ENCODE measurements at regions not wholly inside any gene's neighbourhood (a gene's known extent, or its start where the extent isn't known, plus 50 kb on each side); places are given as distances from the start of the nearest gene placed in this dataset.
"Not testable (repeated sequence)": the region's sequence is repeated elsewhere in the genome, so short reads cannot be mapped to it uniquely, and the experiment has no call there.

DNA sequence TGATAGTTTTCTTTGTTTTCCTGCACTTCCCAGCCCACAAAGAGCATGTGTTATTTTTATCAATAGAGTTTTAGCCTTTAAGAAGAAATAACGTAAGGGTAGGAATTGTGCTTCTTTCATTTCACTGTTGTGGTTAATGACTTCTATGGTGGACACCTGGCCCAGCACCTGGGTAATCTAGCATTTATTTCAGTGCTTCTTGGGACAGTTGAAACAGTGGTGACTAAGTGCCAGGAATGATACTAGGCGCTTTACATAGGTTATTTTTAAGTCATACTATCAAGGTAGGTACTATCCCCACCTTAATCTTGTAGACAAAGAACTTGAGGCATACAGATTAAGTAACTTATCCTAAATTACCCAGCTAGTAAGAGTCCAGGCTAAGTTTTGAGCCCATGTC is 243.8 kb downstream of the SOX2 start:
- intact Hi-C loops (cut with DNase I) = no loop called here
- DNase-seq = no peak
- no peak for ATAC-seq

DNA sequence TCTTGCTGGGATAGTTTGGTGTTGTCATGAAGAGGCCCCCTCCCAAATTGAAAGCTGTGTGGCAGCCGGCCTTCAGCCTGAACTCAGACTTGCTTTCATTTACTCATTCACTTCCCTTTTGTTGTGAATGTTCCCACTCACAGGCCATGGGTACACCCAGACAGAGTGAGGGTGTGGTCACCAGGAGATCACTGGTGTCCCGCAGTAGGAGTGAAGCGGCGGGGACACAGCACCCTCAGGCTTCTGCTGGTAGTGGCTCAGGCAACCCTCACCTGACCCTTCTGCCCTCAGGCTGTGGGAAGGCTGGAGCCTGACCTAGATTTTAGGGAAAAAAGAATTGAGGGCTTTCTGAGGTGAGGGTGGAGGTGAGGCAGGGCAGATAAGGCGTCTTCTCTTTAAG is 244.4 kb downstream of the SOX2 start:
- intact Hi-C loops (cut with DNase I) = no loop called here
- no peak for DNase-seq

DNA sequence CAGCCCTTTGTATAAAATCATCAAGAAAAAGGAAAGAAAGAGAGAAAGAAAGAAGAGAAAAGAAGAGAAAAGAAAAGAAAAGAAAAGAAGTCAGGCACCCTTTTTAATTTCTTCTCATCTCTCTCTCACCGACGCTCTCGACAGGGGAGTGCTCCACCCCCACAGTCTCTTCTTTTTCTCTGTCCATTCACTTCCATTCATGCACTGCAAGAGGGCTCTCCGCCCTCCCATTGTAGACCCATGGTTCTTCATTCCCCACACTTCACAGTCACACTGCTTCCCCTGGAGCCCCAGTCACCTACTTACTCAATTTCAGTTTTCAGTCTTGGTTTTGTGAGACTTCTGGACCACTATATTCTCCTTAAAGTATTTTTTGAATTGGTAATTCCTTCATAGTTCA is 254.7 kb downstream of the SOX2 start:
- no peak for DNase-seq
- ATAC-seq = no peak
- intact Hi-C loops (cut with DNase I) = no loop called here

More for the DNA sequence above, 244.4 kb downstream of the SOX2 start:
- no peak for ATAC-seq

DNA sequence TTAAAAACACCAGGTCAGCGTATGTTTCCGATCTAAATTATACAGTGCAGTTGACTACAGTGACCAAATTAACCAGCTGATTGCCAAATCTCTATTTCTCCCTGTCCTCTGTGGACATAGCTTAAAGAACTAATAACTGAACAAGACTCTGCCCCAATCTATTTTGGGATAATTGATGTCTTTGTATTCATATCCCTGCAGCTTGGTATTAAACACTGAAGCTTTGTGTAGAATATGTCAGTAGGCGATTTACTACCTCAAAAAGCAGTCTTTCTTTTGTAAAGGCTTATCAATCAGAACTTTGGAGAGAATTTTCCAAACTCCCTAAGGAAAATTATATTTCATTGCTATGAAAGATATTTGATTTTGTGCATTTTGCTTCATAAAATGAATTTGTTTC is 258.2 kb downstream of the SOX2 start:
- DNase-seq (no peak), ATAC-seq (no peak)
- intact Hi-C loops (cut with DNase I) = no loop called here

DNA sequence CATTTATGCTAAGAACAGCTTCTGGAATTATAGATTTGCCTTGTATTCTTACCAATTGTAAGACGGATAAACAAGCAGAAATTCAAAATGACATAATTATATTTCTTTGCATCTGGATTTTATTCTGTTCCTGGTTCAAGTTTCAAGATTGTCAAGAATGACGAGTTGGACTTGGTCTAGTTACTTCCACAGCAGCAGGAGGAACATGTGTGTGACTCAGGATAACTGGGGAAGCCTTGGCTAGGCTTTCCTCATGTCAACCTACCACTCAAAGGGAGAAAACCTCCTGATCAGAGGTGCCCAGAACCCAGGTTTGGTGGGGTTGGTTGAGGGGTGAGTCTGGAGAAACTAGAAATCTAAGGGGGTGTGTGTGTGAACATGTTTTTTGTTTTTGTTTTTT is 259.7 kb downstream of the SOX2 start:
- intact Hi-C loops (cut with DNase I) = no loop called here
- DNase-seq (no peak), ATAC-seq (no peak)

DNA sequence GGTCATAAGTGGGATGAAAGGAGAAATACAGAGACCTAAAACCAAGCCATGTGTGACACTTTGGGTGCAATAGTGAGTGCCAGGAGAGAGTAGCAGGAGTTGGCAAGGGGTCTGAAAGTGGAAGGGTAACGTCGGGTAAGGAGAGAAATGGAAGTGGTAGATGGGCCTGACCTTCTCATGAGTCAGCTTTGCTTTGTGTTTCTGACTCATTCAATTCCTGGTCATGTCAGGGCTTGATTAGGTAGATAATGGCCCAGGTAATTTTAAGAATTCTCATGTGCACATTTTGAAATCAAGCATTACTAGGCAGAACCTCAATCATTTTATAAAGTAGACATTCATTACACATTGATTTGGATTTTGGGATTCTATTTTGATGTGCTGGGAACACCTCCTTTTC is 262.5 kb downstream of the SOX2 start:
- ATAC-seq = no peak
- no peak for DNase-seq
- intact Hi-C loops (cut with DNase I) = no loop called here

DNA sequence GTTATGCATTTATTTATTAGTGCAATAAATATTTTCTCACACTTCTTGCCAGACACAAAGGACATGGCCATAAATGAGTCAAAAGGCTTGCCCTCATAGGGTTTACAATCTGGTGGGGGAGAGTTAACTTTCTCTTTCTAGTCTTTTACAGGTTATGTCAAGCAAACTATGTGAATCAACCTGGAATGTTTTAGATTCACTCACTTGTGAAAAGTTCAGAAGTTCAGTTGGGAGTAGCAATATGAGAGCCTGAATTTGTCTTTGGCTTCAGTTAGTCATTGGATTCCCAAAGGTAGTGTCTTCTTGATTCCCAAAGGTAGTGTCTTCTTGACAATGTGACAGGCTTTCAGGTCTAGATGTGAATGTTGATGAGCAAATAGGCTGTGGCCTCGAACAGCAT is 264.8 kb downstream of the SOX2 start:
- ATAC-seq (no peak), DNase-seq (no peak)
- intact Hi-C loops (cut with DNase I) = no loop called here

DNA sequence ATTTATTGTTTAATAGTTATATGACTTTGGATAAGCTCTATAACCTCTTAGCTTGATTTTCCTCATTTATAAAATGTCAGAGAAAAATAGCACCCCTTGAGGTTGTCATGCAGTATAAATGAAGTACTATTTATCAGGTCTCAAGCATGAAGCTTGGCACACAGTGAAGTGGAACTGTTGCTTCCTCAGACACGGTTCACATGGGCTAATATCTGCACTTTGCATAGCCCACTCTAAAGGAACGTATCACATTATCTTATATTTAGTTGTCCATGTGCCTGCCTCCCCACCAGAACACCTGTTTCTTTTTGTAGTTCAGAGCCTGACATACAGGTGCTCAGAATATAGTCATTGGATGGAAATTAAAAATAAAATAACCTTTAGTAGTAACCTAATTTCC is 273.7 kb downstream of the SOX2 start:
- DNase-seq (no peak), ATAC-seq (no peak)
- intact Hi-C loops (cut with DNase I) = no loop called here

DNA sequence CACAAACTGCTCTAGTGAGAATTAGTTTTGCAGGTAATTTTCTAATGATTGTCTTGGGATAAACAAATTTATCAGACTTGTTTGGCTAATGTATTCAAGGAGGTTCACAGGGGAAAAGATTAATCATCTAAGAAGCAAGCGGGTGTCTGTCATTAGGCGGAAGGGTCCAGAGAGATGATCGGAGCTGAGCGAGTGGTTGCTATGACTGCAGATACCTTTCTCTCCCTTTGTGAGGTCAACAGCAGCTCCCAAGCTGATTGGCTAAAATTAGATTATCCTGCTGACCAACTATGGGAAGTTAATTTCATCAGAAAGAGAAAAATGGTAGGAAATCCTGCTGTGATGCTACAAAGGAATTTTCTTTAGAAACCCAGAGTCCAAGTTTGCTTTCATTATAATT is 276.0 kb downstream of the SOX2 start:
- ATAC-seq (no peak), DNase-seq (no peak)
- intact Hi-C loops (cut with DNase I) = no loop called here

DNA sequence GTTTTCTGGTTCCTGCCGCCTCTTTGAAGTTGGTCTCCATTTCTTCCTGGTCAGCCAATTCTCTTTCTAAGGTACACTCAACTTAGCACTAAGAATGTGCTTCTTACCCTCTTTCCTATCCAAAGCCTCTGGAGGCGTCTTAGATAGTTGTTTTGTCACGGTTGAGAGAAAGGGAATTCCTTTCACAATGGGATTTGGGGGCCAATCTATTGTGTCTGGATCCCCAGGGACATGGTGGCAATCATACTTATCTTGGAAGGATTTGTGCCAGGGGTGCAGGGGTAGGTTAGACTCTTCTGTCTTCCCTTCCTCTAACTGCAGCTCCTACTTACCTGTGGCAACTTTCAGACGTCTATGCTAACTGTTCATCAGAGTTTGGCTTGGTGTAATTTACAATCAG is 287.1 kb downstream of the SOX2 start:
- DNase-seq (no peak), ATAC-seq (no peak)
- intact Hi-C loops (cut with DNase I) = no loop called here

DNA sequence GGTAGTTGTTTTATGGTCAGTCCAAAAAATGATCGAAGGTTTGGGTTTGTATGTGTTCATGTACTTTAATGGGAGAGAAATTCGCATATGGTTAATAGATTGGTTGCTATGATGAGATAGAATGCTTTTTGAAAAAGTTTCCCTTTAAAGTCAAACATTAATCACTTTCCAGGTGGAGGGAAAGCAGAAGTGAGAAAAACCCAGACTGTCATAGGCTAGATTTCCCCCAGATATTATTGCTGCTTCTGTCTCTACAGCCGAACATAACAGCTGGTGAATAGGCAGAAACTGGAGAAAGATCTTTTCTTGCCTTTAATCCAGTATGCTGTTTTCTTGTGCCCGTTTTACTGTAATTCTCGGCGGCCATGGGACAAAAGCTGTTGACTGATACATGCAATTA is 287.6 kb downstream of the SOX2 start:
- ATAC-seq (no peak), DNase-seq (no peak)
- intact Hi-C loops (cut with DNase I) = no loop called here

DNA sequence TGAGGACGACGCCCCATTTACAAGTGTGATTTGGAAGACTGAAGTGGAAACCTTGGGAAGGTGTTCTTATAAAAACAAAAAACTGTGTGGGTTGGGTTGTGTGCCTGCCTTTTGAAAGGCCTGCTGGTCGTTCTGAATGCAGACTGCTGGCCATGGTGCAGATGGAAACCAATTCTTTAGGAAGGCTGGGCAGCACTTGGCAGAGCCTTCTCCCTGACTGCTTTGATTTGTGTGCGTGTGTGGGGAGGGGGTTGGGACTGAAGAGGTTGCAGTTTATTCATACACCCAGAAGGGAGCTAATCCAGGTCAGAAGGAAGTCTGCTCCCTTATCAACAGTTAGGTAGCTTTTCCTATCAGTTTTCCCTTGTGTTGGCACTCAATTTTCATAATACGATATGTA is 288.7 kb downstream of the SOX2 start:
- intact Hi-C loops (cut with DNase I) = no loop called here
- ATAC-seq (no peak), DNase-seq (no peak)

DNA sequence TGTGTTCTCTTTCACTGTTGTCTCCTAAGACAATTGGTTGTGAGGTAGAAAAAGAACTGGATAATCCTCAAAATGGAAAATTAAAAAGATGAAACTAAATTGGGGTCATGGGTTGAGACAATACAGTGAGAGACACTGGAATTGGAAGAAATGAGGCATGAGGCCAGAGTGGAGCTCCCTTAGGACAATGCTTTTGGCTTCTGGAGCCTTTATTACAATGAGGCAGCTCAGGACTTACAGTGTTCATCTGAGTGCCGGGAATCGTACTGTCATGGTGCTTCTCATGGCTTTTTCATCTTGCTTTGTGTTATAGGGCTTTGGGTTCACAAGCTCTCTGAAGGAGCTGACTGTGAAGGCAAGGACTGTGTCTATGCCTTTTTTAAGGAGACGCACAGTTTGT is 293.5 kb downstream of the SOX2 start:
- ATAC-seq = no peak
- no peak for DNase-seq
- intact Hi-C loops (cut with DNase I) = no loop called here

DNA sequence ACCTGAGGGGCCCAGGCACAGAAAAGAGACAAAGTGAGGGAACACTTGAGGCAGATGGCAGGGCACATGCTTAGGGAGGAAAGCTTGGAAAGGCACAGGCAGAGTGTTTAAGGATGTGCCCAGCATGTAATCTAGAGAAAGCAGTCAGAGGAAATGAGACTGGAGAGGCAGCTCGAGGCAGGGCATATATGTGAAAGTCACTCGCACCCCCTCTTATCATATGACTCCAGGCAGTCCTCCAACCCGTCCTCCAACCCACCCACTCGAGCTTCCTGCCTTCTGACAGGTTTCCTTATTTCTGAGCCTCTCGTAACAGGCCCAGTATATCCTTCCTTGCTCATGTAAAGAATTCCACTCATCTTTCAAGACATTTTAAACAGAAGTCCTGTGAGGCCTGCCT is 294.0 kb downstream of the SOX2 start:
- DNase-seq (no peak), ATAC-seq (no peak)
- intact Hi-C loops (cut with DNase I) = no loop called here

DNA sequence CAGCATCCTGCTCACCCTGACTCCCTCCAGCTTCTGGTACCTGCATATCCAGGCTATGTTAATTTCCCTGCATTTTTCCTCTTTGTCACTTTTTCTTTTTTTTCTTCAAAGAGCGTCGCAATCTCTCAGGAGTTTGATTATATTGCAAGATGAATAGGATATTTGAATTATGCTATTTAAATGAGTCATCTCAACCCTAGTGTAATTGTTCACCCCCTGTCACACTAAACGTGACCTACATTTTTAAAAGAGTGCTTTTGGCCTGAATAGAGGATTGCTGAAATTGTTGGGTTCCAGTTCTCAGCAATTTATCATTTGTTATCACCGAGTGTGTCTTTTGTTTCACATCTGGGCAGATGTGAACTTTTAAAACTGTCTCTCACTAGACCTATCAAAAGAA is 294.7 kb downstream of the SOX2 start:
- ATAC-seq (no peak), DNase-seq (no peak)
- intact Hi-C loops (cut with DNase I) = no loop called here

DNA sequence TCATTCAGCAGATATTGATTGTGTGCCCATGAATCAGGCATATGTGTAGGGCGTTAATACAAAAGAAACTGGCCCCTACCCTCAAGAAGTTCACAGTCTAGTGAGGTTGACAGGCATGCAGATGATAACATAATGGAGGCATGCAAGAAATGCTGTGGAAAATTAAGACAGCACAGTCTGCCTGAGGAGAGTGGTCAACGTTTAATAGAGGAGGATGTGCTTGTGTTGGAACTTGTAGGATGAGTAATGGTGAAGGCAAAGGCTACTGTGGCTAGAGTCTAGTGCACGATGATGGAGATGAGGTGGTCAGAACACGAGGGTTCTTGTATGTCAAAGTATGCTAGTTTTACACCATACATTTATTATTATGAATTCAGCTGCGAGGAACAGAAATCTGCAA is 295.7 kb downstream of the SOX2 start:
- ATAC-seq (no peak), DNase-seq (no peak)
- intact Hi-C loops (cut with DNase I) = no loop called here

DNA sequence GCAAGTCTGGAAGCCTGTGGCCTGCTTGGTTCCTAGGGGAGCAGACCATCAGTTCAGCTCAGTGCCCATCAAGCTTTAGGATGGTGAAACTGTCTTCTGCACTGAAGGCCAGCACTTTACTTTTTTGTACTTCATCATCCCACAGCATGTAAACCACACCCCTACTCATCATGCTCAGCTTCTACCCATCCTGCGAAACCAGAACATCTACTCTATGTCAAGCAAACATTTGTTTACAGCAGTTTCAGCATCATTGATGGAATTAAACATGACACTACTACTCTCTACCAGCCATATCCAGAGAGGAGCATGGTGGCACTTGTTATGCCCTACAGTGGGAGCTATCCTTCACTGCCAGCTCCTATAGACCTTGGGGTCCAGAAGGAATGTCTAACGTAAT is 306.6 kb downstream of the SOX2 start:
- intact Hi-C loops (cut with DNase I) = no loop called here
- no peak for ATAC-seq
- DNase-seq = no peak

DNA sequence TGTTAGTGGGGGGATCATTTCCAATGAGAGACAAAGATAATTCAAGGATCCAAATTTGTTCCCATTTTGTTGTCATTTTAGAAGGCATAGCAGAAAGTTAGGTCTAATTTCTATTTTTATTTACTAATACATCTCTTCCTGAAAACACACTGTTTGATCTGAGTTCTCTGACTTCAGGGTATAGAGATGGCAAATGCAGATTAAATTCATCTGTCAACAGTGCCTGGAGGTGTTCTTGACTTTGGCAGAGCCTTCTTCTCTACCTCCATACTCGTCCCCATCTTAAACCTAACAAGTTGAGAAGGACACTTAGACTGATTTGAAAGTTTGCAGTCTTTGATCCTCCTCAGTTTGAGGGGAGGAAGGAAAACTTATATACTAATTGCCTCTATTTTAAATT is 308.2 kb downstream of the SOX2 start:
- no peak for DNase-seq
- no peak for ATAC-seq
- intact Hi-C loops (cut with DNase I) = no loop called here

DNA sequence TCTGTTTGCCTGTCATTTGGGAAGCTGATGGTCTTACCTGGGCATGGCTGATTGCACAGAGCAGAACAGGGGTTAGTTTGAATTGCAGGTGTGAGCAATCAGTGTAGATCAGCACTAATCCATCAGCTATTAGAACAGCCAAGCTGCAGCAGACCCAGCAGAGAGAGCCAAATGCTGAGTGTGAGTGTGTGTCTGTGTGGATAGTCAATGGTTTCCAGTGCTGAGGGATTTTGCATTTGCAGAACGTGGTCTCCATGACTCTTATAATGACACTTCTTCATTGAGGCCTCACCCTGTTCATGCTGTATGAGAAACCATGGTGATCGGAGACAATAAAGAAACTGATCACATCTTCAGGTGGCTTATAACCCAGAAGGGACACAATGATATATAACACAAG is 312.1 kb downstream of the SOX2 start:
- DNase-seq (no peak), ATAC-seq (no peak)
- intact Hi-C loops (cut with DNase I) = no loop called here

DNA sequence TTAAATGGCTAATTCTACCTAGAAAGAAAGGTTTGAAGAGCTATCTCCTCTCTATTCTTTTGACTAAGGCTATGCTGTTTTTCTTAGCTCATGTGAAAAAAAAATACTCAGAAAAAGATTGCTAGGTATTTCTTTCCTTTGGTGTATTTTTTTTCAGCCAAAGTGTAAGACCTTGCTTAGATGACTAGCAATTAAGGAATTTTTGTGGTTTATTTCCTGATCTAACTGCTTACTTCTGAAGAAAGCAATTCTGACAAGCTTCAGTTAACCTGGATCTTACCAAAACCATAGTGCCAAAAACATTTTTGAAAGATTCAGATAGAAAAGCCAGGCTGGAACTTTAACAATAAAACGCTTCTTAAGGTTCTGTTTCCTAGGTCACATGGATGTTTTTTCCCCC is 315.6 kb downstream of the SOX2 start:
- intact Hi-C loops (cut with DNase I) = no loop called here
- ATAC-seq (no peak), DNase-seq (no peak)

DNA sequence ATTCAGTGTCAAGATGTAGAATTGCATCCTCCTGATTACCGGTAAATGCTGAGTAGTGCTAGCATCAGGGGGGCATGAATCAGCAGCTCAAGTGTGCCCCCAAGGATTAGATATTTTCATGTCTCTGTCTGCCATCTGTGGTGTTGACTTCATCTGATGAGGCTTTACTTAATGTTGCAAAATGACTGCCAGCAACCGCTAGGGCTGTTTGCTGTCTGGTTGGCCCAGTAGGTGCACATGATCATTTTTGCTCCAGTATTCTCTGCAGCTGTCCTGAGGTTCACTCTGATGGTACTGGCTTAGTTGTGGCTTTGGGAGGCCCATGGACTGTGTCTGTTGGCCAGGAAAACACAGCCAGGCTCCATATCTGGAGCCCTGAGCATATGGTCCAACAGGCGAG is 316.4 kb downstream of the SOX2 start:
- DNase-seq (no peak), ATAC-seq (no peak)
- intact Hi-C loops (cut with DNase I) = no loop called here

DNA sequence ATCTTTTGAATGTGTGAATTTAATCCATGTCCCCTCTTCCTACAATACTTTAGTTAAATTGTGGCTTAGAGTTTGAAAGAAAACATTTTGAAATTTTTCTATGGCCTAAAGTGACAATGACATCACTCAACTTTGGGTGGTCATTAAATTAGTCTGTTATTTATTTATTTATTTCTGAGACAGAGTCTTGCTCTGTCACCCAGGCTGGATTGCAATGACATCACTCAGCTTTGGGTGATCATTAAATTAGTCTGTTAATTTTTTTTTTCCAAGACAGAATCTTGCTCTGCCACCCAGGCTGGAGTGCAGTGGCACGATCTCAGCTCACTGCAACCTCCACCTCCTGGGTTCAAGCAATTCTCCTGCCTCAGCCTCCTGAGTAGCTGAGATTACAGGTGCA is 322.5 kb downstream of the SOX2 start:
- ATAC-seq; intact Hi-C loops (cut with DNase I); DNase-seq: not testable (repeated sequence)

DNA sequence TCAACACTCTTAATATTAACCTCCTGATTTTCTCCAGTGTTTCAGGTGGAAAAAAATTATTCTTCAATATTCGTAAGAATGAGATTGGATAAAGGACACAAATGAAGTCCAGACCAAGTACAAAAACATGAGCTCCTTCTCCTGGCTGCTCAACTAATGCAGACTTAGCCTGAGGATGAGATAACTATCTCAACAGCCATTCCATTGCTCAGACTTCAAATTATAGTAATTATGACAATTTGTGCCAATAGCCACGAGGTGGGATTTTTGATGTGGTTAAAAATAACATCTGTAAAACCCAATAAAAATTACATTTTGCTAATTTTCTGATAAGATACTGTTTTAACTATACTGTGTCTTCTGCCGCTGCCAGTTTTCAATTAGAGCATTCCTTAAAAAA is 323.6 kb downstream of the SOX2 start:
- DNase-seq (no peak), ATAC-seq (no peak)
- intact Hi-C loops (cut with DNase I) = no loop called here
